ENCODE measurements at regions not wholly inside any gene's neighbourhood (a gene's known extent, or its start where the extent isn't known, plus 50 kb on each side); places are given as distances from the start of the nearest gene placed in this dataset.
A peak's percentile ranks its signal among the peaks of the same experiment; 100 is the strongest.
"Not testable (repeated sequence)": the region's sequence is repeated elsewhere in the genome, so short reads cannot be mapped to it uniquely, and the experiment has no call there.

DNA sequence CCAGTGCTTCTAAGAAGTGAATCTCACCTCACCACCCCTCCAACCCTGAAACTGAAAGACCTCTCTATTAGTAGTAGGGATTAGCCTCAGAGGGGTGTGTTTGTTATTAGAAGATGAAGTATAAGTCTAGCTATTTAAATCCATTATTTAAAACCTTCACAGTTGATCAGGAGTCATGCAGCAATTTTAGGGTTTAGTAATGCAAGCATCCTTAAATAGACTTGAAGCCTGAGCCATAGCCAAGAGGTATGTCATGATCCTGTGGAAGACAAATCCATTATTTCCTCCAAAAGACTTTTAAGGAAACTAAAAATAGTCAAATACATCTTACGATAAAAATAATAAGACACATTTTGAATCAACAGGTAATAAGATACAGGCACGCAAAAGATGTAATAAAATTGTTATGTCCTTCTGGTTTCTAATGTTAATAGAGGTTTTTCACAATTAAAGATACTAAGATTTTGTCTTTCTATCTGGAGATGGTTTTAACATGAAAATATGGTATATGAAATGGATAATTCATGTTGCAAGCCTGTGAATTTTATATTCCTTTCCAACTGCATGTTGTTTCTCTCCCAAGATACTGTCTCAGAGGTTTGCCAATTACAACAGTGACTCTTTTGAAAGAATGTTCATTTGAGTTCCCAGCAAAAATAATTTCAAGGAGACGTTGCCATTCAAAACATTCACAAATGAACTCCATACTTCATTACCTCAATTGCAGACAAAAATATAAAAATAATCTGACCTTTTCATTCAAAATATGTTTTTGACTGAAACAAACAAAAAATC is 68.0 kb downstream of the LUZP4 start:
- Histone ChIP-seq H3K27ac (peak overlapping the region; percentile 70 to 75), H3K9me3 (no peaks in the 10 kb centered on the region), H3K27me3 (no peaks in the 10 kb centered on the region), H3K4me3 (no peak overlapping the region), H3K4me1 (peaks cover 0 to 70% (median 4%) of the 10 kb centered on the region in 4 donors), H3K36me3 (no peaks in the 10 kb centered on the region)
- intact Hi-C loops (cut with DNase I; ENCODE audit: low total_unique reads): no loop called here
- TF ChIP-seq, protein P1, sequence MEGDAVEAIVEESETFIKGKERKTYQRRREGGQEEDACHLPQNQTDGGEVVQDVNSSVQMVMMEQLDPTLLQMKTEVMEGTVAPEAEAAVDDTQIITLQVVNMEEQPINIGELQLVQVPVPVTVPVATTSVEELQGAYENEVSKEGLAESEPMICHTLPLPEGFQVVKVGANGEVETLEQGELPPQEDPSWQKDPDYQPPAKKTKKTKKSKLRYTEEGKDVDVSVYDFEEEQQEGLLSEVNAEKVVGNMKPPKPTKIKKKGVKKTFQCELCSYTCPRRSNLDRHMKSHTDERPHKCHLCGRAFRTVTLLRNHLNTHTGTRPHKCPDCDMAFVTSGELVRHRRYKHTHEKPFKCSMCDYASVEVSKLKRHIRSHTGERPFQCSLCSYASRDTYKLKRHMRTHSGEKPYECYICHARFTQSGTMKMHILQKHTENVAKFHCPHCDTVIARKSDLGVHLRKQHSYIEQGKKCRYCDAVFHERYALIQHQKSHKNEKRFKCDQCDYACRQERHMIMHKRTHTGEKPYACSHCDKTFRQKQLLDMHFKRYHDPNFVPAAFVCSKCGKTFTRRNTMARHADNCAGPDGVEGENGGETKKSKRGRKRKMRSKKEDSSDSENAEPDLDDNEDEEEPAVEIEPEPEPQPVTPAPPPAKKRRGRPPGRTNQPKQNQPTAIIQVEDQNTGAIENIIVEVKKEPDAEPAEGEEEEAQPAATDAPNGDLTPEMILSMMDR (IDR thresholded peaks at IDR 0.05): no peak
- no peak for DNase-seq

DNA sequence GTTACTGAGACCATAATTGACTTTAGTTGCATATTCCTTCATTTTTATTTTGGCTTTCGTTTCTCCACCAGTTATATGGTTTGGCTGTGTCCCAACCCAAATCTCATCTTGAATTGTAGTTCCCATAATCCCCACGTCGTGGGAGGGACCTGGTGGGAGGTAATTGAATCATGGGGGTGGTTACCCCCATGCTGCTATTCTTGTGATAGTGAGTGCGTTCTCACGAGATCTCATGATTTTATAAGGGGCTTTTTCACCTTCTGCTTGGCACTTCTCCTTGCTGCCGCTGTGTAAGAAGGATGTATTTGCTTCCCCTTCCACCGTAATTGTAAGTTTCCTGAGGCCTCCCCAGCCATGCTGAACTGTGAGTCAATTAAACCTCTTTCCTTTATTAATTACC is 70.0 kb downstream of the LUZP4 start:
- H3K27me3 ChIP-seq; H3K36me3 ChIP-seq; H3K4me3 ChIP-seq; intact Hi-C loops (cut with DNase I; ENCODE audit: low total_unique reads); H3K9me3 ChIP-seq; DNase-seq: not testable (repeated sequence)
- peaks cover 0 to 65% (median 4%) of the 10 kb centered on the region in 4 donors for H3K4me1 ChIP-seq
- peak overlapping the region; percentile 64 to 75 for H3K27ac ChIP-seq

DNA sequence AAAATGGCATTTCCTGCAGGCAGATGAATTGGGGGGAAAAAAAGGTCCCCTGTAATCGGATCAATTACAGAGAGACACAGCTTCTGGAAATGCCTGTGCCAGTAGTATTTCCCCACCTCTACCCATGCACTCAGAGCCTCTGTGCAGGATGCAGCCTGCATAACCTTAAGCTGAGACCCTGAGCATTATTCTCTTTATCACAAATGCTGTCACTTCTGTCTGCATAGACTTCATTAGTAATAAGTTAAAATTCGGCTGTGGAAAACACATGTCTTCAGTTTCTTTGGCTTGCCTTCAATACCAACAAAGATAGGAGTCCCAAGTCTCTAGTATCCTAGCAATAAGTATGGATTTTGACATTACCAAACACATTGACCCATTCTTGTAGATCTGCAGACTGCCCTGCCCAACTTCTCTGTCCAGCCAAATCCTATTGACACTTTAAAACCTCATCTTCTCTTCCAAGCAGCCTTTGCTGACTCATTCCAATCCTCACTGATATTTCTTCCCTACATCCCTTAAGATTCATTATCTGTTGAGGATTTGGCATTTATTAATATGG is 70.8 kb downstream of the LUZP4 start:
- Histone ChIP-seq H3K4me1 (peaks cover 0 to 57% (median 4%) of the 10 kb centered on the region in 4 donors), H3K27ac (peak overlapping the region; percentile 64 to 75), H3K4me3 (no peak overlapping the region), H3K27me3 (no peaks in the 10 kb centered on the region), H3K9me3 (no peaks in the 10 kb centered on the region), H3K36me3 (no peaks in the 10 kb centered on the region)
- TF ChIP-seq, protein P1 (IDR thresholded peaks at IDR 0.05): no peak
- DNase-seq: no peak
- intact Hi-C loops (cut with DNase I; ENCODE audit: low total_unique reads): no loop called here

DNA sequence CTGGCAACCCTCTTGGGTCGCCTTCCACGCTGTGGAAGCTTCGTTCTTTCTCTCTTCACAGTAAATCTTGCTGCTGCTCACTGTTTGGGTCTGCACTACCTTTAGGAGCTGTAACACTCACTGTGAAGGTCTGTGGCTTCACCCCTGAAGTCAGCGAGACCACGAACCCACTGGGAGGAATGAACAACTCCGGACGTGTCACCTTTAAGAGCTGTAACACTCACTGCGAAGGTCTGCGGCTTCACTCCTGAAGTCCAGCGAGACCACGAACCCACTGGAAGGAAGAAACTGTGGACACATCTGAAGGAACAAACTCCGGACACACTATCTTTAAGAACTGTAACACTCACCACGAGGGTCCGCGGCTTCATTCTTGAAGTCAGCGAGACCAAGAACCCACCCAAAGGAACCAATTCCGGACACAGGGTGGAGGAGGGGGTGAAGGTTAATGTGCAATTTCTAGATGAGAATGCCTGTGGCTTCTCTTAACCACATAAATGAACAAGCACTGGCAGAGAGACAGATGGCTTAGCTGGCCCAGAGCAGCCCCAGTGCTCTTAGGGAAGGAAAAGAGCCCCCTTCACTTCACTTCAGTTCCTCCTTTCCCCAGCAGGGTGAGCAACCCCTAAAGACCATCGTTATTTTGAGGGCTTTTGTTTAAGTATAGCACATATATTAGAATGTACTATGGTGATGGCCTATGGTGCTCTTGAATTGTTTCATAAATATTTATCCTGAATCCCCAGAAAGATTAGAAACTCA is 73.0 kb downstream of the LUZP4 start:
- no peaks in the 10 kb centered on the region for H3K9me3 ChIP-seq
- intact Hi-C loops (cut with DNase I; ENCODE audit: low total_unique reads): no loop called here
- no peaks in the 10 kb centered on the region for H3K36me3 ChIP-seq
- TF ChIP-seq, protein P1 (IDR thresholded peaks at IDR 0.05): no peak
- H3K27me3 ChIP-seq: no peaks in the 10 kb centered on the region
- no peak for DNase-seq
- H3K27ac ChIP-seq: no peak overlapping the region
- no peak overlapping the region for H3K4me3 ChIP-seq
- H3K4me1 ChIP-seq: peaks cover 0 to 41% (median 4%) of the 10 kb centered on the region in 4 donors

DNA sequence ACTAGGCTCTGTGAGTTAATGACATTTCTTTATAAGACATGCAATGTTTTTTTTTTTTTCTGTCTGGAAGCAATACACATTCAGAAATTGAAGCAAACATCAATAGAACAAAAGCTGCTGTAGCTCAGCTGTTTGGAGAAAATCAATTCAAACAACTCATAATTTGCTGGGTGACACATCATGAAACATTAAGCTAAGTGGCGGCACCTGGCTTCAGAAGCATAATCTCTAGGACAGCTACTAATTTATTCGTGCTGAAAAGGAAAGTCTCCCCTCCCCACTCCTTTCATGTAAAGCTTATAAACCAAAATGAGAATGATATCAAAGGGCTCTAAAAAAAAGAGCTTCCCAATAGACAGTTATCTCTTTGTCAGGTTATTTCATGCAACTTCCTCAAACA is 73.9 kb downstream of the LUZP4 start:
- intact Hi-C loops (cut with DNase I; ENCODE audit: low total_unique reads): no loop called here
- Histone ChIP-seq H3K4me3 (no peak overlapping the region), H3K27ac (no peak overlapping the region), H3K36me3 (no peaks in the 10 kb centered on the region), H3K9me3 (no peaks in the 10 kb centered on the region), H3K27me3 (no peaks in the 10 kb centered on the region), H3K4me1 (peaks cover 0 to 43% (median 4%) of the 10 kb centered on the region in 4 donors)
- TF ChIP-seq, protein P1 (IDR thresholded peaks at IDR 0.05): no peak
- DNase-seq: no peak

GRCh38 chrX:115363897-115364296 is 74.4 kb downstream of the LUZP4 start:
- DNase-seq: no peak
- intact Hi-C loops (cut with DNase I; ENCODE audit: low total_unique reads): no loop called here
- TF ChIP-seq, protein P1 (IDR thresholded peaks at IDR 0.05): no peak
- H3K9me3 ChIP-seq: no peaks in the 10 kb centered on the region
- H3K36me3 ChIP-seq: no peaks in the 10 kb centered on the region
- H3K27me3 ChIP-seq: no peaks in the 10 kb centered on the region
- H3K4me3 ChIP-seq: no peak overlapping the region
- no peak overlapping the region for H3K27ac ChIP-seq
- peaks cover 0 to 43% (median 4%) of the 10 kb centered on the region in 4 donors for H3K4me1 ChIP-seq
